HG02571 (cell line): ENCODE measurements at regions not wholly inside any gene's neighbourhood (a gene's known extent, or its start where the extent isn't known, plus 50 kb on each side); places are given as distances from the start of the nearest gene placed in this dataset.

ENCODE experiments used
- ATAC-seq: cut with Tn5 transposase; IDR thresholded peaks from one replicate; pipeline ENCODE4 v1.9.1; 2021; ENCODE audit warnings: mild to moderate bottlenecking, moderate library complexity; ENCODE audit not compliant: unreplicated experiment

DNA sequence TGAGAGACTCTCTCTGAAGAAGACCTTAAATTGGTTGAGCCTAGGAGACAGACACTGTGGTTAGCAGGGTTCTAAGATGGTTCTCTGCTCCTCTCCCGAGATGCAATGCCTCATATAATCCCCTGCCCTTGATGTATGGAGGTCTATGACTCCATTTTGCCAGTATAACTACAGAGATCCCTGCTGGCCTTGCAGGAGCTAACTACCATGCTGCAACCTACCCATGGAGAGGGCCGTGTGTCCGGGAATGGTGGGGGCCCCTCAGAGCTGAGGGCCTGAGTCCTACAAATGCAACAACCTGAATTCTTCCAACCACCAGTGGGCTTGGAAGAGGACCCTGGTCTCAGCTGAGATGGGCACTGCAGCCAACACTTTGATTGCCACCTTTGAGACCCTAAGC is 388.0 kb downstream of the SETD4 start:
- ATAC-seq = no peak

DNA sequence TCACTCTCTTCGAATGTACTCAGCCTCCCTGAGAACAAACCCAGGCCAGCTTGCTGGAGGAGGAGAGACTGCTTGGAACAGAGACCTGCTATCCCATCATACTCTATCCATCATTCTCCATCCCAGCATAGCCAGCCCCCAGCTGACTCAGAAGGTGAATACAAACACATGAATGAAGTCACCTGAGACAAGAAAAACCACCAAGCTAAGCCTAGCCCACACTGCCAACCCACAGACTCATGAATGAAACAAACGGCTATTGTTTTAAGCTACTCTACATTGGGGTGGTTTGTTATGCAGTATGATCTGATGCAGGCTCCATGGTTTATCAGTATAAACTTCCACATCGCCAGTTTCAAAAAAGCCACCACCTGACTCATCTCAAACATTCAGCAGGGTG is 395.6 kb downstream of the SETD4 start:
- ATAC-seq = no peak

DNA sequence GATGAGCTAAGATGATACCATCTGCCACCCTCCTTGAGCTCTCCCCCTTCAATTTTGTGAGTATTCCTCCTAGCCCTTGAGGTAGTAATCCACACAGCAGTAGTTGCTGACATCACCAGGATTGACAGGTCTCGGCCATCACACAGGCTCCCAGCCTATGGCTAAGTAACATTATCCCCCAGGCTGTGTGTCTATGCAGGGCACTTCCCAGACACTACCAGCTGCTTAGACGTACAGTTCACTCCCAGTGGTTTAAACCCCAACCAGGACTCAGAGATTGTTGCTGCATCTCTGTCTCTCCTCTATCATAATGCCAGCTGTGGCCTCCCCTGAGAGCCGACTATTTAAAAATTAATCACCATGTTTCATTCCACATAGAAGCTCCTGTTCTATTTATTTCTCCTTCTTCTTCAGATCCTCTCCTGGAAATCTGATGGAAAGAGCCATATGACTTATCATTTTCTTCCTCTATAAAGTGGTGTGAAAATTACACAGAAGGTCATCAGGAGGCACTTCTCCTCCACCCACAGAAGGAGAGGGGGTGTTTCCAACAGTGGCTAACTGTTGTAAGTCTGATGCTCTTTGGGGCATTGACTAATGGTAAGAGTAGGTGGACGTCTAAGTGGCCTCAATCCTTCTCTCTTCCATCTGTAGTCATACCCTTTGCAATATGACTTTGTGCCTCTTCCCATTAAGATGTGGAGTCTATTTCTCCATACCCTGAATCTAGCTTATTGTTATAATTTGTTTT is 396.3 kb downstream of the SETD4 start:
- ATAC-seq = no peak

- no peak for ATAC-seq
These were observed 402.1 kb downstream of the SETD4 start for GRCh38 chr21:35658242-35658641.

DNA sequence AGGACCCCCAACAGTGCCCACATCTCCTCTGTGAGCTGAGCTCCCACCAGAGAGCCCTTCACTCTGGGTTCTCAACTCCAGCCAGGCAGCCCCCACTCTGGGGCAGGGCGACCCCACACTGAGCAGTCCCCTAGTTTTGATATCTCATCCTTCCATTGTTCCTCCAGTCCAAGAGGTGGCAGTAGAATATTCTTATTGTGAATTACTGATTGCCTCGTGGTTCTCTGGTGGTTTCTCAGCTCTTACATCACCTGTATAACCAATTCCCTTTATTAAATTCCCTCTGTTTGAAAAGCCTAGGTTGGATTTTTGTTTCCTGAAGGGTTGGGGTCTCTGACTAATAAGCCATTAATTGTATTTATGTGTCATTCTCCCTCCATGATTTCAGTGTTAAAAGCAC is 407.5 kb downstream of the SETD4 start:
- no peak for ATAC-seq

DNA sequence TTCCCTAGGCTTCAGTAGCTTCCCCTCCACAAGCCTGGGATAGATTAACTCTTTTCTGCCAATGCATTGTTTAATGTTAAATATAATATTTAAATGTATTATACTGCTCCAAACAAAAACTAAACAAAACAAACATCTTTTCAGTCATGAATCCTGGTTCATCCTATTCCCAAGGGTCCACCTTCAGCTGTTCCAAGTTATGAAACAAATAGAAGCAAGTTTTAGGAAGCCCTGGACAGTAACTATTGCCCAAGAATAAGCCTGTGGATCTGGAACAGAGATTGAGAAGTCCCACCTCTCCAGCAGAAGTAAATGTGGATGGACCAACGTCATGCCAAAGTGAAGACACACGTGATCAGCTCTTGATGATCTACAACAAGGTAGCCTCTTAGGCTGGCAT is 408.1 kb downstream of the SETD4 start:
- no peak for ATAC-seq

GRCh38 chr21:35651196-35651595 is 409.1 kb downstream of the SETD4 start:
- no peak for ATAC-seq

DNA sequence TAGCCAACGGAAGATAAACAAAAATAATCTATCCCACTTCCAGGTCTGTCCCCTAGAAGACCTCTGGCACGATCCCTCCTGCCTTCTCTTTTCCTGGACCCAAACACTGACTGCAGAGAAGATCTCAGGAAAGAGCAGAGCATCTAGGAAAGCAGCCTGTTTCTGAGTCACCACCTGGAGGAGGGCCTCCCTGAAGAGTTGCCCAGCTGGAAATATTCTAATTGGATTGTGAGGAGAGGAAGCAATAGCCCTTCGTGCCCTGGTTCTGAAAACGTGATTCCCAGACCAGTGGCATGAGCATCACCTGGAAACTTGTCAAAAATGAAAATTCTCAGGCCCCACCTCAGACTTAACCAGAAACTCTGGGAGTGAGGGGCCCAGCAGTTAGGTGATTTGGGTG is 411.1 kb downstream of the SETD4 start:
- no peak for ATAC-seq

DNA sequence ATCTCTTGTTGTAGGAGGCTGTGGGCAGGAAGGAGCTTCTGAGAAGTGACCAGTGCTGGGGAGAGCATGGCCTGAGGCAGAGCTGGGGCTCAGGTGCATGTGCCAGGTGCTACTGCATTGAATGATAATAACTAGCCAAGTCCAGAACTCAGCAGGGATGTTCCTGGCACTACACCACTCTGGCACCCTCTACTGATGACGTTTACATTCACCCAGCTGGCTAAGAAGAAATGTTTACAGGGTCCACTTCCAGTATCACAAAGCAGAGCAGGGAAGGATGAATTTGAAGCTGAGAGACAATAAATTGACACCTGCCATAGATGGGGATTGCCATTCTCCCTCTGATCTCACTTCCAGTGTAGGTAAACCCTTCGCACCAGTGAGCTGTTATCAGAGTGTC is 411.8 kb downstream of the SETD4 start:
- no peak for ATAC-seq

DNA sequence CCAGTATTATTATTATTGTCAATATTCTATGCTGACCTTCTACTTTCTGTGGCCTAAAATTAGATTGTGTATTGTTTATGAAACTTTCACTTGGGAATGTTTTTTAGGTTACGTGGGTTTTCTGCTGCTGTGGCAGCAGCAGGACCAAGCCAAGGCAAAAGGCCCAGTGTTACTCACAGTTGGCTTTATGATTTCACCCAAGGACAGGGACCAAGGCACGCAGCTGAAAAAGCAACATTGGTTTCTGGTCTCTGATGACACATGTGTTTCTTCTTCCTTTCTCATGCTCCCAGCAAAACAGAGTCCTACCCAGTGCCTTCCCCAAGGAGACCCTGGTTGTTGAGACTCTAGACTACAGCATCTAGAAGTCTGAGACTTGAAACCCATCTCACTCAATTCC is 413.7 kb downstream of the SETD4 start:
- no peak for ATAC-seq

GRCh38 chr21:35645991-35646390 is 414.3 kb downstream of the SETD4 start:
- no peak for ATAC-seq

DNA sequence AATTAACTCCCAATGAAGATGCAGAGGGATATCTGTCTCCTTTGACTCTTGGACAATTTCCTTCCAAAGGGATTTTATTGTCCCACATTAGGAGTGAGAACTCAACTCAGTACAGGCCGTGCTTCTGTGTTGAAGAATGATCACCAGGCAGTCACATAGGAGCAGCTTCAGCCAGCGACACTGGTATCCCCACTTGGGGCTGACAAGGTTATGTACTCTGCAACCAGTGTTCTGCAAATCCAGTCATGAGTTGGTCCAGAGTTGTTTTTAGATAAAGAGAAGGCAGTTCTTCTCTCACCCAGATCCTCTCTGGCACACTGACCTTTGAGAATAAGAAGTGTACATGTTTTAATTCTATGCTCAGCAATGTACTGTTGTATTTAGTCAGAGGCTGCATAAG is 415.8 kb downstream of the SETD4 start:
- no peak for ATAC-seq

DNA sequence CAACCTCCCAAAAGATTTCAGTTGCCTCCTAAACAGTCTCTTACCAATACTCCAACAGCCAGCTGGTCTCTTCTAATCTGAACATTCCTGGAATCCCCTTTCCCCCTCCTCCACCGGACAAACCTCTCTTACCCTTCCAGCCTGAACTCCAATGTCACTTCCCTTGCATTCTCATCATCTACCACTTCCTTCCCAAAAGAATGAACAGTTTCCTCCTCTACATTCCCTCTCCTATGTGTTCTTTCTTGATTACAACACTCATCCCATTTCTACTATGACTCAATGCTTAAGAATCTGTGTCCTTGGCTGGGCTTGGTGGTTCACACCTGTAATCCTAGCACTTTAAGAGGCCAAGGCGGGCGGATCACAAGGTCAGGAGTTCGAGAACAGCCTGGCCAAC is 417.1 kb downstream of the SETD4 start:
- no peak for ATAC-seq

- no peak for ATAC-seq
These were observed 418.9 kb downstream of the SETD4 start for GRCh38 chr21:35641271-35642016.

DNA sequence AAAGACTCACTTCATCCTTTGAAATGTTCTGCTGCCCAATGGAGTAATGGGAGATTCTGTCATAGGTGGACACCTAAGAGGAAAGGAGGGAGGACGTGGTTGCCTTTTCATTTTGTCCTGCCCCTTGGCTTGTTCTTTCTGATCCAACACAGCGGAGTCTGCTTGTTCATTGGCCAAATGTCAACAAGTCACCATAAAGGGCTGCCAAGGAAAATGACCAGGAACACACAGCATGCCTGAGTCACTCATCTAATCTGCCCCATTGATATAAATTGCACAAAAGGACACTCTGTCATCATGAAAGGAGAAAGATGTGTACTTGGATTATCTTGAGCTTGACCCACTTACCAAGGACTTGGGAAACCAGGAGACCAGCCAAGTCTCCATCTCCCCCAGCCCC is 422.9 kb downstream of the SETD4 start:
- no peak for ATAC-seq

GRCh38 chr21:35635994-35636393 is 424.3 kb downstream of the SETD4 start:
- ATAC-seq = no peak

- no peak for ATAC-seq
These were observed 425.1 kb downstream of the SETD4 start for GRCh38 chr21:35635261-35635660.

DNA sequence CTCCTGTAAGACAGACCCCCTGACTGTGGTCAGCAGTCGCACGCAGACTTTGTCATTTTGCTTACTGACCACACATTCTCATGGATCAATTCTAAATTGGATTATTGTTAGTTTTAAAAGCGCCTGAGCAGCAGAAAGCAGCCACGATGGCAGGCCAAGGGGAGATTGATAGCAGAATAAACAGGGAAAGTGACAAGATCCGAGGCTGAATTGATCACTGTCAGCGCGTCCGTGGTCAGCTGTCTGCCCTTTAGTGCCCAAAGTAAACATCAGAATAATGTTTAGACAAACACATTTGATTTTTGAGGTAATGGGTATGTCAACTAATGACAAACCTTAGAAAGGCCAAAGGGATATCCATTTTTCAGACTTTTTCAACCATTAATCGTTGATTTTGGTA is 426.8 kb downstream of the SETD4 start:
- ATAC-seq = no peak

DNA sequence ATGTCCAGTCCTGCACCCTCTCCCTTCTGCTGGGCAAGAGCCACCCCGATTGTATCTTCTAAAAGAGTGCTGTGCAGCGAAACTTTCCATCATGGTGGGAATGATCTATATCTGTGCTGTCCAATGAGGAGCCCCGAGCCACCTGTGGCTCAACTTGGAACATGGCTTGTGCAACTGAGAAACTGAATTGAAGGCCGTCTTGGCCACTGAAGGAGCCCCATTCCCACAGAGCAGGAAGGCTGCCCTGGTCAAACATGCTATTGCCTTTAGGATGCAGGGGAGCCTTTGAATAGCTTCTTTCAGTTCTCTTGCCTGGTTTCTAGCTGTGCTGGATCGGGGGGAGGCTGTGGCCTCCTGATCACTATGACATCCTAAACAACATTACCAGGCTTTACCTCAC is 427.6 kb downstream of the SETD4 start:
- no peak for ATAC-seq

DNA sequence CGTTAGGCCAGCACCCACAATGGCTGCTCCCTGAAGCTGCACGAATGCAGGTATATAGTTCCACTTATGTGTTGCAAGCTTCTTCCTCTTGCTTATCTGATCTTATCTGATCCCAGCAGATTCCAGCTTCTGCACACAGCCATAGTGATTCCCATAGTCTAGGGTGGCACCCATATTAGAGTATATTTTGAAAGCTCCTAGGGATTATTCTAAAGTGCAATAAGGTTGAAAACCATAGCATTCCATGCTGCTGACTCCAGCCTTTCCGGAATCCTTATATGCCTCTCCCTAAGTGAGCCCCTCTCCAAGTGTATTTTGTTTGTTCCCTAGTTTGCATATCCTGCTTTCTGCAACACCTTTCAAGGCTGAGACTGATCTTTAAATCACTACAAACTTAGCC is 432.0 kb downstream of the SETD4 start:
- no peak for ATAC-seq

GRCh38 chr21:35627462-35627861 is 432.9 kb downstream of the SETD4 start:
- no peak for ATAC-seq

DNA sequence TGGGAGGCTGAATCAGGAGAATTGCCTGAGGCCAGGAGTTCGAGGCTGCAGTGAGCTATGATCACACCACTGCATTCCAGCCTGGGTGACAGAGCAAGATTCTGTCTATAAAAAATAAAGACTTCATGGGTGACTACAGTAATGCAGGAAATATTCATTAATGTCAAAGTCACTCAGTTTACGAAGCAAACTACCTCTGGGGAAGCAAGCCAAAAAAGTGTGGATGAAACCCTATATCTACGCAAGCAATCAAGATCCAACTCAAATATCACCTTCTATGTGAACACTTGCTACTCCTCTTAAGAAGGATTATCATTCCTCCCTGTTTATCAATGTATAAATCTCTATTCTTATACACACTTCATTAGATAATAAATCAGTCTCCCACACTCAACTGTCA is 434.8 kb downstream of the SETD4 start:
- no peak for ATAC-seq

GRCh38 chr21:35624901-35625300 is 435.4 kb downstream of the SETD4 start:
- no peak for ATAC-seq
